Naive B cell (primary cell): ENCODE measurements at regions not wholly inside any gene's neighbourhood (a gene's known extent, or its start where the extent isn't known, plus 50 kb on each side); places are given as distances from the start of the nearest gene placed in this dataset.

Experiments
- ATAC-seq, 2 donors: fragments of 150-1000 bp; cut with Tn5 transposase; 2 replicates each; pipeline ENCODE4 v1.10.0; 2021; ENCODE audit warnings: low read depth in 2 of 2, mild to moderate bottlenecking in 2 of 2, moderate library complexity in 2 of 2
- DNase-seq: peaks from one replicate; pipeline ENCODE4 v3.0.0; 2022
- H3K27ac Mint-ChIP-seq, 6 donors: one replicate each; pipeline ENCODE4 v1.8.0; 2020 to 2022; ENCODE audit warnings: mild to moderate bottlenecking in 6 of 6, mixed read lengths in 6 of 6, moderate library complexity in 5 of 6, inconsistent platforms in 2 of 6
- H3K27me3 Mint-ChIP-seq, 3 donors: one replicate each; pipeline ENCODE4 v1.8.0; 2021 to 2022; ENCODE audit warnings: mixed read lengths in 3 of 3, mild to moderate bottlenecking in 1 of 3
- H3K36me3 Mint-ChIP-seq, 2 donors: one replicate each; pipeline ENCODE4 v1.8.0; 2020 to 2022; ENCODE audit warnings: mixed read lengths in 2 of 2, inconsistent platforms in 1 of 2, mild to moderate bottlenecking in 1 of 2
- H3K4me1 Mint-ChIP-seq, 3 donors: one replicate each; pipeline ENCODE4 v1.8.0; 2020 to 2022; ENCODE audit warnings: mixed read lengths in 3 of 3, inconsistent platforms in 1 of 3, mild to moderate bottlenecking in 1 of 3, moderate library complexity in 1 of 3
- H3K4me3 Mint-ChIP-seq, 8 donors: one replicate each; pipeline ENCODE4 v1.8.0; 2020 to 2022; ENCODE audit warnings: mild to moderate bottlenecking in 8 of 8, mixed read lengths in 8 of 8, moderate library complexity in 8 of 8, inconsistent platforms in 2 of 8
- H3K9me3 Mint-ChIP-seq, 7 donors: one replicate each; pipeline ENCODE4 v1.8.0; 2020 to 2022; ENCODE audit warnings: mixed read lengths in 7 of 7, mild to moderate bottlenecking in 5 of 7, inconsistent platforms in 2 of 7, moderate library complexity in 1 of 7

DNA sequence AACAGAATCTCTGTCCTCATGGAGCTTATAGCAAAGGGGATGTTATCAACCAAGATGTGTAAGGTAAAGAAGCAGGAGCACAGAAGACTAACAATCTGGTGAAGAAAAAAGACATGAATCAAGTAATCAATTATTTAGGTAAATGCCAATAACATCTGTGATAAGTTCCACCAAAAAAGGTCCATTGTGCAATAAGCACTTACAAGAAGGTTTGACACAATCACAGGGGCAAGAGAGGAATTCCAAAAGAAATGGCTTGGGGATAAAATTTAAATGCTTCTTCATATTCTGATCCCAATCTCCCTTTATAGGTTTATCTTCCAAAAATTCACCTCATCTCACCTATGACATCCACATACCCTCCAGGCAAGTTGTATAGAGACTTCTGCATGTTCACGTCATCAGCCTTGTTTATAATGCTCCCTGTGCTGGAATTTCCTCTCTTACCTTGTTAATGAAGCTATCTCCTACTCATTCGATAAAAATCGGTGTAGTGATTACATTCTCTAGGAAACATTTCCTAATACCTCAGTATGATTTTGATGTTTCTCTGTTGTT lies 53.6 kb upstream of the DPT start:
- no peak for ATAC-seq
- no peaks in the 10 kb centered on the region for H3K4me1 Mint-ChIP-seq
- no peaks in the 10 kb centered on the region for H3K36me3 Mint-ChIP-seq
- no peak overlapping the region for H3K4me3 Mint-ChIP-seq
- no peak overlapping the region for H3K27ac Mint-ChIP-seq
- H3K9me3 Mint-ChIP-seq = peaks cover 0 to 8% (median 0%) of the 10 kb centered on the region in 7 donors
- no peak for DNase-seq
- H3K27me3 Mint-ChIP-seq = peaks cover 12 to 23% (median 12%) of the 10 kb centered on the region in 3 donors

DNA sequence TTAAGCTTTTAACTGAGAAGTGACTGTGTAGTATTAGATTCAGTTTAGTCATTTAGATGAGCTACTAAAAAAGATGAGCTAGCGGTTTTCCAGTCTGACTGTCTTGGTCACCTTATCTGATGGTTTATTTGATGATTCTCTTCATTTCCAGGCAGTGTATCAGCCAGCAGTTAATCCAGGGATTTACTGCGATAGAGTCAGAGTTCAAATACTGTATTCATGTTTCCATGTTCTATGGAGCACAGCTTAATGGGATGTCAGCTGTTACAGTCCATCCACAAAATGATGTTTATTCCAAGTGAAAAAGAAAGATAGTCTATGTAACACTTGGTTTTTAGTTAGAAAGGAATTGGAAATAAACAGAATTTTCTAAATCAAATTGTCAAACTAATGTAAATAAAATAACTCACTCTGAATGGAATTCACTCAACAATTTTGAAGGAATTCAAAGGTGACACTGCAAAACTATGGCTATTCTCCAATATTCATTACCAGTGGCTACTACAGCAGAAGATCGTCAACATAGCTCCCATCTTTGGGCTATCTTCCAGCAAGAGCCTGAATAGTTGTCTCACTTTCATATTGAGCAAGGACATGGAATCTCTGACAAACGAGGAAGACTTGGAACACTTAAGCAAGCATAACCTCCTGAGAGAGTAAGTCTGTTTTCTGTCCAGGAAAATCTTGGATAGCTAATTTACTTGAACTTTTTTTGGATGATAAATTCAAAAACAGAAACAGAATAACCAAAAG lies 54.6 kb upstream of the DPT start:
- DNase-seq (no peak), ATAC-seq (no peak)
- no peak overlapping the region for H3K27ac Mint-ChIP-seq
- H3K27me3 Mint-ChIP-seq = peaks cover 12 to 23% (median 12%) of the 10 kb centered on the region in 3 donors
- H3K4me3 Mint-ChIP-seq = no peak overlapping the region
- H3K9me3 Mint-ChIP-seq = peaks cover 0 to 8% (median 0%) of the 10 kb centered on the region in 7 donors
- no peaks in the 10 kb centered on the region for H3K4me1 Mint-ChIP-seq
- no peaks in the 10 kb centered on the region for H3K36me3 Mint-ChIP-seq

DNA sequence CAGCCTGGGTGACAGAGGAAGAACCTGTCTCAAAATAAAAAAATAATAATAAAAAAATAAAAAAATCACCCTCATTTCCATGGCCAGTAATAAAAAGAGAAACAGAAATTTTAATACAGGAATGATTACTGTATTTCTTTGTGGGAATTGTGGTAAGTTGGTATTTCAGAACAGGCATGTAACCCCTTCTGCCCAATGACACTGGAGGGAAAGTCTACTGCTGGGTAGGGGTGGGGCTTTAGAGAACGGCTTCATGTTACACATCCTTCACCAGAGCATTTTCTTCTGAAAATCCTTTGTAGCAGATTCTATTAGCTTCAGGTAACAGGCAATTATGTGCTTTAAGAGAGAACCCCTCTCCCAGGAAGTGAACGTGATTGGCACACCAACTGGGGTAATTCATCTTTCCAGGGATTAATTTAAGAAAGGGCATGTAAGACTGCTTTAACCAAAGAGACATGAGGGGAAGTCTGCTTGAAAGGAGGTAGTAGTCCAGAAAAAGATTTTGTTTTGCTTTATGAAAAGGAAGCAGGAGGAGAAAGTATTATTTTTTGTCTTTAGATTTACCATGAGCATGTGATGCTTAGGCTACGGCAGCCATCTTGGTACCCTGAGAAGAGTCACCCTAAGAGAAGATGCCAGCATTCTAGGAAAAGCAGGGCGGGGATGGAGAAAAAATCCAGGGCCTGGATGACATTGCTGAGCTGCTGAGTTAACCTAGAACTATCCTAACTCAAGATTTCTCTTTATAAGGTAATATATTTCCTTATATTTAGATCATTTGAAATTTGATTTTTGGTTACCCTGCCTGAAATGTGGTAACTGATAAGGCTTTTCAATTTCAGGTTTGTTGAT lies 57.7 kb upstream of the DPT start:
- peaks cover 0 to 6% (median 0%) of the 10 kb centered on the region in 7 donors for H3K9me3 Mint-ChIP-seq
- ATAC-seq (no peak), DNase-seq (no peak)
- H3K4me3 Mint-ChIP-seq = no peak overlapping the region
- H3K27me3 Mint-ChIP-seq = peaks cover 0 to 23% (median under 1%) of the 10 kb centered on the region in 3 donors
- no peaks in the 10 kb centered on the region for H3K36me3 Mint-ChIP-seq
- H3K27ac Mint-ChIP-seq = no peak overlapping the region
- no peaks in the 10 kb centered on the region for H3K4me1 Mint-ChIP-seq

DNA sequence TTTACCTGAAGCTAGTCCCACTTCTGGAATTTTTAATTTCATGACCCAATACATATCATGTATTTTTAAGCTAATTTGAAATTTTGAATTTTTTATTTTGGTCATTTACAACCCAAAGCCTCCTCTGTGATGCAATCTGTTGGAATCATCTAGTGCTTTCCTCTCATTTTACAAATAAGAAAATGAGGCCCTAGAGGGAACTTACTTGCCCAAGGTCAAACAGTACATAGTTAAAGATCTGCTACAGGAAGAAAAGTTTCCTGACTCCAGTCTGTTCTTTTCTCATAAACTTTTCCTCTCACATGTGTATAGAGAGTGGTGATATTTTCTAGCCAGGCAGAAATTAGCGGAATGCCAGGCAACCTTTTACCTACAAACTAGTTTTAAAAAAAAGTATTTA lies 59.3 kb upstream of the DPT start:
- Mint-ChIP-seq H3K9me3 (peaks cover 0 to 6% (median 0%) of the 10 kb centered on the region in 7 donors), H3K36me3 (no peaks in the 10 kb centered on the region), H3K4me3 (no peak overlapping the region), H3K4me1 (no peaks in the 10 kb centered on the region), H3K27ac (no peak overlapping the region), H3K27me3 (peaks cover 0 to 20% (median 1%) of the 10 kb centered on the region in 3 donors)
- no peak for ATAC-seq
- DNase-seq = no peak

DNA sequence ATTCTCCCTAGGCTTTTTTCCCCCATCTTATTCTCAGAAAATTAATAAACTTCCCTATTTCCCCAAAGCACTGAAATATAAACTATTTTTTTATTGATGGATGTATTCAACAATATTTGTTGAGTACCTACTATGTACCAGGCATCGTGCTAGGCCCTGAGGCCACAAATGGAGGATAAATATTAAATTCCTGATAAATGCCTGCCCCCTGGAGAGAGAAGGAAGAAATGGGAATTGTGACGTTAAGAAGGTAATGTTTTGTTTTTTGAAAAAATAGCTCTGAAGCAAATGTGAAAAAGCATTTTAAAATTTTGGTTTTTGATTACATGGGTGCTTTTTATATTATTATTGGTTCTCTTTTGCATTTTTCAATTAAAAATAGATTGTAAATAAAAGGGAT lies 60.5 kb upstream of the DPT start:
- Mint-ChIP-seq H3K36me3 (no peaks in the 10 kb centered on the region), H3K4me1 (no peaks in the 10 kb centered on the region), H3K4me3 (no peak overlapping the region), H3K27me3 (peaks cover 0 to 19% (median 5%) of the 10 kb centered on the region in 3 donors), H3K9me3 (peaks cover 0 to 7% (median 0%) of the 10 kb centered on the region in 7 donors), H3K27ac (no peak overlapping the region)
- ATAC-seq (no peak), DNase-seq (no peak)

DNA sequence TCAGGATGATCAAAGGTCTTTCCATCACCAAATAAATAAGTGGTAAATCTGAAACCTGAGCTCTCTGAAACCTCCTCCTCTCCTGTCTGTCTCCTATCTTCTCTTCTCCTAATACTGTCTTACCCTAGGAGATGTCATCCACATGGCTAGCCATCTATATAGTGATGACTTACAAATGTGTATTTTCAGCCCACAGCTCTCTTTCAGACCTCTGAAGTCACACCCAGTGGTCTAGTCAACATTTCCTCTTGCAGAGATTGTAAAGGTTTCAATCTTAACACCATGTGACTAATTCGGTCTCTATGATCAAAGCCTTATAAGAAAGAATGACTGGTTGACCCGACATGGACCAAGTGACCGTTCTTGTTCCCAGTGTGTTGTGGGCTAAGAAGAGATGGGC lies 63.1 kb upstream of the DPT start:
- no peaks in the 10 kb centered on the region for H3K4me1 Mint-ChIP-seq
- DNase-seq = no peak
- peaks cover 0 to 10% (median 0%) of the 10 kb centered on the region in 7 donors for H3K9me3 Mint-ChIP-seq
- H3K27ac Mint-ChIP-seq = no peak overlapping the region
- H3K27me3 Mint-ChIP-seq = peaks cover 0 to 13% (median 5%) of the 10 kb centered on the region in 3 donors
- no peaks in the 10 kb centered on the region for H3K36me3 Mint-ChIP-seq
- ATAC-seq = no peak
- H3K4me3 Mint-ChIP-seq = no peak overlapping the region

DNA sequence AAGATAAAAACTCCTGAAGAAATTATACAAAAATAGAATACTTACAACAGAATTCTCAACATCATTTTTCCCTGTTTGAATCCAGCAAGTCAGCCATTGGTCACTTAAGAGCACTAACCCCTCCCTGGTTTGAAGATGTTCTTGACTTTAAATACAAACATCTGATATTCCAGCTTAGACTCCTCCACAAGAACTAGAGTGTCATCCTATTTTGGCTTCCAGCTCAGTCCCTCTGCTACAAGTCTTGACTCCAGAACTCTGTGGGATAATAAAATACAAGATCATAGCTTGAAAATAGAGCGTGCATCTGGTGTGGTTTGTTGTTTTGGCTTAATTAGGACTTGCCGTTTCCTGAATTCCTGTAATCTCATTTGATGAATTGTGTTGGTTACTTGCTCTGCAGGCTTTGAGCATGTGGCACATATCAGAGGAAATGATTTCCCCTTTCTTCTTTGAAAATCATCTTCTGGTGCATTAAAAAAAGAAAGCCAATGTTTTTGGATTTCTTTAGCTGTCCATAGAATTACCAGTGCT lies 63.7 kb upstream of the DPT start:
- DNase-seq (no peak), ATAC-seq (no peak)
- no peaks in the 10 kb centered on the region for H3K4me1 Mint-ChIP-seq
- H3K36me3 Mint-ChIP-seq = no peaks in the 10 kb centered on the region
- peaks cover 0 to 10% (median 0%) of the 10 kb centered on the region in 7 donors for H3K9me3 Mint-ChIP-seq
- no peak overlapping the region for H3K4me3 Mint-ChIP-seq
- no peak overlapping the region for H3K27ac Mint-ChIP-seq
- H3K27me3 Mint-ChIP-seq = peaks cover 0 to 13% (median 5%) of the 10 kb centered on the region in 3 donors

DNA sequence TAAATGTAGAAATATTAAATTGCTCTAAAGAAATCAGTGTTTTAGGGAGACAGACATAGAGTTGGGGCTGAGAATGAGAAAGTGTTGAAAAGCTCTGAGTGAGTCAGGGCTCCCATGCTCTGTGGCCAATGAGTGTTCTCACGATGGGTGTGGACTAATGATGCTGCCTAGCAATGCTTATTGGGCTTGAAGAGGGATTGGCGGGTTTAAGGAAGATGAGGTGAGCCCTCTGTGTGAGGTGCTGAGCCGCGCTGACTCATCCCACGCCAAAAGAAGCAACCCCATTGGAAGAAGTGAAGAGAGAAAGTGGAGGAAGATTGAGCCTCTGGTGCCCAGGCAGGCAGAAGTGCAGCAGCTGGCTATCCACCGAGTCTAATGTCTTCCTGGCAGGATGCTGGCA lies 65.1 kb upstream of the DPT start:
- Mint-ChIP-seq H3K27me3 (peaks cover 0 to 9% (median 5%) of the 10 kb centered on the region in 3 donors), H3K9me3 (peaks cover 0 to 10% (median 0%) of the 10 kb centered on the region in 7 donors), H3K27ac (no peak overlapping the region), H3K4me1 (no peaks in the 10 kb centered on the region), H3K4me3 (no peak overlapping the region), H3K36me3 (no peaks in the 10 kb centered on the region)
- ATAC-seq (no peak), DNase-seq (no peak)

DNA sequence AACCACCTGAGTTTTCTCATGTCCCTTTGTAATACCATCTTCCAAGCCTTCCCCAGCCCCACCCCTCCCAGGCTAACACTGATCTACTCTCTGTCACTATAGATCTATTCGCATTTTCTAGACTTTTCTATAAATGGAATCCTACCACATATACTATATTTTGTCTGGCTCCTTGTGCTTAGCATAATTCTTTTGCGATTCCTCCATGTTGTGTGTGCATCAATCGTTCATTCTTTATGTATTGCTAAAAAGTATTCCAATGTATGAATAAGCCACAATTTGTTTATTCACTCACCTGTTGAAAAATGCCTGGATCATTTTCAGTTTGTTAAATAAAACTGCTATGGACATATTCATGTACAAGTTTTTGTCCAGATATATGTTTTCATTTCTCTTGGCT lies 66.7 kb upstream of the DPT start:
- ATAC-seq (no peak), DNase-seq (no peak)
- H3K4me1 Mint-ChIP-seq = no peaks in the 10 kb centered on the region
- peaks cover 0 to 9% (median 6%) of the 10 kb centered on the region in 3 donors for H3K27me3 Mint-ChIP-seq
- H3K27ac Mint-ChIP-seq = no peak overlapping the region
- H3K36me3 Mint-ChIP-seq = no peaks in the 10 kb centered on the region
- no peak overlapping the region for H3K4me3 Mint-ChIP-seq
- H3K9me3 Mint-ChIP-seq = peaks cover 0 to 10% (median 0%) of the 10 kb centered on the region in 7 donors

DNA sequence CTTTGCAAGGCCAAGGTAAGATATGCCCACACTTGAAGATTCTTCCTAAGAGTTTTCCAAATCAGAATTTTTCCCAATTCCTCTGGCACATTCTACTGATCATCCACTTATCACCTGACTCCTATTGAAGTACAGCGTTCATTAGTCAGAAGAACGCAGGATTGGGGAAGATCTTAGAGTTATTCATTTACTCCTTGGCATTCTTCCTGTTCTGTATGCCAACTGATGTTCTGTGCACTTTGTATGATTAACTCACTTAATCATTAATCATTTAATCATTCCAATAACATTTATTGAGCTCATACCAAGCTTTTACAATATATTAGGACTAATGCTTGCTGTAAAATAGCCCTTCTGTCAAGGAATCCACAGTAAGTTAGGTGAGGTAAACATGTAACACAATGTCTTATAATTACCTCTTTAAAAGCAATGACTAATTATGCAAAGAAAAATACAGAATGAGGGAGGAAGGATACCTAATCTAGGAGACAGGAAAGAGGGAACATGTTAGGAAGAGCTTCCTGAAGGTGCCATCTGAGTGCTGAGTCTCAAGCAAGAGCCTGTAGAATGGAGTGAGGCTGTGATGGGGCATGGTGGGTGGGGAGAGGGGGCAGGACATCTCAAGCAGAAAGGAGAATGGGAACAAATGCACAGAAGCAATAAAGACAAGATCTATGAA lies 71.1 kb upstream of the DPT start:
- DNase-seq = no peak
- Mint-ChIP-seq H3K4me3 (no peak overlapping the region), H3K9me3 (no peaks in the 10 kb centered on the region), H3K4me1 (no peaks in the 10 kb centered on the region), H3K36me3 (no peaks in the 10 kb centered on the region), H3K27me3 (peaks cover 0 to 9% (median 4%) of the 10 kb centered on the region in 3 donors), H3K27ac (no peak overlapping the region)
- ATAC-seq = no peak

DNA sequence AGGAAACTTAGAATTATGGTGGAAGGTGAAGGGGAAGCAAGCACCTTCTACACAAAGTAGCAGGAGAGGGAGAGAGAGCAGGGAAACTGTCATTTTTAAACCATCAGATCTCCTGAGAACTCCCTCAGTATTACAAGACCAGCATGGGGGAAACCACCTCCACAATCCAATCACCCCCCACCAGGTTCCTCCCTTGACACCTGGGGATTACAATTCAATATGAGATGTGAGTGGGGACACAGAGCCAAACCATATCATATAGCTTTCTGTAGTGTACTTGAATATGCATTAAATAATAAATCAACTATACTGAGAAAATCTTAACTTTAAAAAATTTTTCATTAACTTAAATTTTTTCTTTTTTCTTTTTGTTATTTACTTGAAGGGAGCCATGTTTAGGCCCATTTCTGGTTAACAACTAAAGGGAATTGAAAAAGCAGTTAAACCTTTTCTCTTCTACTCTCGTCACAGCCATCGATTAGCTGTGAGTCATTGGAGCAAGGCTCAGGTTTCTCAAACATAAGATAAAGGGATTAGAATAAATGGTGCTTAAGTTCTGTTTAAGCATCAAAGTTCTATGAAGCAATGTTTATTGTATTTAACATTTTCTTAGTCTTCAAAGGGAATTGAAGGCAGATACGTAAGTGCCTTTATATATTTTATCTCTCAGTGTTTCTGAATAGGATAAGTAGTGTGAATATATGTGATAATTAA lies 72.2 kb upstream of the DPT start:
- Mint-ChIP-seq H3K27ac (no peak overlapping the region), H3K4me1 (no peaks in the 10 kb centered on the region), H3K4me3 (no peak overlapping the region), H3K27me3 (peaks cover 0 to 9% (median 4%) of the 10 kb centered on the region in 3 donors), H3K9me3 (no peaks in the 10 kb centered on the region), H3K36me3 (no peaks in the 10 kb centered on the region)
- no peak for ATAC-seq
- no peak for DNase-seq

DNA sequence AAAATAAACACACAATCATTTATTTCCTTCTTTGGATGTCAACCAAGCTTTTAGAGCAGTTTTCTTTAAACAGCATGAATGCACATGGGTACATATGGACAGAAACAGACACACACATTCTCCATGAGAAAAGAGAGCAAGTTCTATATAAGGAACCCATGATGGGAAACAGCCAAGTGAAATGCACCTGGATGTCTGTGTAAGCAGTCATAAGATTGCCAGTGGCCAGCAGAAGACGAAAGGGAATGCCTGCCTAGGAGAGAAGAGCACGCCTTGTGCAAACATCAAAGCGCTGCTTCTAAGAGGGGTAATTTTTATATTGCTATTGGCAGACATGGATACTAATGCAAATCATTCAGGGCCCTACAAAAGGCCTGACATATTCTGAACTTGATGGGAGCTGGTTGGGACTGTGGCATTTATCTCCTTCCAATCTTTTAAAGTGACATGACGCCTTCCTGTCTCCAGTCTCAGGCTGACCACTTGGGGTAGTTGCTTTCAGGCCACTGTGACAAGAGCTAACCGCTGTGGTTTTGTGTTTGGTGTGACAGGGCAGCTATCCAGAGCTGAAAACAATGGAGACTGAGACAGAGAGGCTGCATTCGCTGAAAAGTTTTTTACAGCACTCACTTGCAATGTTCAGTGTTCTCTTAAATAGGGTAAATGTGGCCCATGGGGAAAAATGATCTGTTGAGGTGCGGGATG lies 75.0 kb upstream of the DPT start:
- Mint-ChIP-seq H3K4me3 (no peak overlapping the region), H3K36me3 (no peaks in the 10 kb centered on the region), H3K4me1 (no peaks in the 10 kb centered on the region), H3K27ac (no peak overlapping the region), H3K9me3 (peaks cover 0 to 5% (median 0%) of the 10 kb centered on the region in 7 donors), H3K27me3 (peaks cover 0 to 26% (median 7%) of the 10 kb centered on the region in 3 donors)
- DNase-seq (no peak), ATAC-seq (no peak)
